DND-41 (cell line): ENCODE measurements at regions not wholly inside any gene's neighbourhood (a gene's known extent, or its start where the extent isn't known, plus 50 kb on each side); places are given as distances from the start of the nearest gene placed in this dataset.

Experiments
- ATAC-seq: fragments of 200-7000 bp; cut with Tn5 transposase; 3 replicates; pipeline ENCODE4 v1.9.1; 2021; ENCODE audit warnings: low read depth; ENCODE audit not compliant: insufficient read depth
- DNase-seq: peaks from one replicate; pipeline ENCODE4 v3.0.0-alpha.2; 2020
- H2AFZ ChIP-seq: 2 replicates; pipeline ENCODE4 v1.6.0; 2012; ENCODE audit warnings: low read depth, low read length
- H3K27ac ChIP-seq: 2 replicates; pipeline ENCODE4 v1.5.1; 2012; ENCODE audit warnings: low read length, inconsistent platforms
- H3K27me3 ChIP-seq: fragments of 200-600 bp; sonication (generic); 2 replicates; pipeline ENCODE4 v1.6.0; 2012; ENCODE audit warnings: low read length, mild to moderate bottlenecking, inconsistent platforms; ENCODE audit not compliant: insufficient read depth, poor library complexity
- H3K36me3 ChIP-seq: 2 replicates; pipeline ENCODE4 v1.5.1; 2012; ENCODE audit warnings: low read length, inconsistent platforms; ENCODE audit not compliant: insufficient read depth
- H3K4me1 ChIP-seq: 2 replicates; pipeline ENCODE4 v1.5.1; 2012; ENCODE audit warnings: mild to moderate bottlenecking, low read length; ENCODE audit not compliant: insufficient read depth
- H3K4me2 ChIP-seq: 2 replicates; pipeline ENCODE4 v1.6.0; 2012; ENCODE audit warnings: mild to moderate bottlenecking, moderate library complexity, low read length, inconsistent platforms; ENCODE audit not compliant: insufficient read depth
- H3K4me3 ChIP-seq, 2 experiments: fragments of 200-600 bp in 1 of 2; shearing (Covaris generic) in 1 of 2; 2 replicates each; pipeline ENCODE4 v1.5.1; 2012 to 2016; ENCODE audit warnings: inconsistent platforms in 2 of 2, low read length in 2 of 2, mild to moderate bottlenecking in 2 of 2, low read depth in 1 of 2, moderate library complexity in 1 of 2
- H3K79me2 ChIP-seq: 2 replicates; pipeline ENCODE4 v1.6.0; 2012; ENCODE audit warnings: low read length, inconsistent platforms; ENCODE audit not compliant: insufficient read depth
- H3K9ac ChIP-seq: 2 replicates; pipeline ENCODE4 v1.6.0; 2012; ENCODE audit warnings: low read depth, mild to moderate bottlenecking, inconsistent platforms, low read length, moderate library complexity
- H3K9me3 ChIP-seq: 2 replicates; pipeline ENCODE4 v1.5.1; 2012; ENCODE audit warnings: low read length, moderate library complexity, mild to moderate bottlenecking, inconsistent platforms; ENCODE audit not compliant: insufficient read depth, severe bottlenecking
- H4K20me1 ChIP-seq: 2 replicates; pipeline ENCODE4 v1.6.0; 2012; ENCODE audit warnings: low read length; ENCODE audit not compliant: insufficient read depth
- CTCF ChIP-seq: IDR thresholded peaks from 2 replicates; pipeline ENCODE4 v1.5.1; 2012; ENCODE audit warnings: borderline replicate concordance, low read length, moderate library complexity, mild to moderate bottlenecking; ENCODE audit not compliant: poor library complexity, severe bottlenecking; ENCODE audit errors: extremely low read depth
- EZH2 ChIP-seq: IDR thresholded peaks from 3 replicates; pipeline ENCODE4 v1.6.1; 2012; ENCODE audit warnings: borderline replicate concordance, low read depth, mild to moderate bottlenecking, moderate library complexity, low read length, inconsistent platforms; ENCODE audit not compliant: severe bottlenecking

DNA sequence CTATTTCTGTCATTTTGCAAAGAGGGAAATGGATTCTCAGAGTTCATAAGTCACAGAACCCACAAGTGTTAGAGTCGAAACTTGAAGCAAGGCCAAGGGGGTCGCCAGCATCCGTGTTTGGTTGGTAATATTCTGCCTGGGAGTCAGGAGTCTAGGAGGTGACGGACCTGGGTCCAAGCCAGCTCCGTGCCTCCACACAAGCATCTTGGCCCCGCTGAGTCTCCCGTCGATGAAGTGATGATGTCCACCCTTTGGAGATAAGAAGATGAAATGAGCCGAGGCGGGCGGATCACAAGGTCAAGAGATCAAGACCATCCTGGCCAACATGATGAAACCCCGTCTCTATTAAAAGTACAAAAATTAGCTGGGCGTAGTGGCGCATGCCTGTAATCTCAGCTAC, 53.2 kb upstream of the TNRC6C start:
- TF ChIP-seq CTCF (no peak), EZH2 (no peak)
- H3K4me1 ChIP-seq, result no peaks in the 10 kb centered on the region
- DNase-seq (no peak), ATAC-seq (no peak)
- H3K9me3 ChIP-seq, result no peaks in the 10 kb centered on the region
- H3K27ac ChIP-seq, result no peak overlapping the region
- no peaks in the 10 kb centered on the region for H4K20me1 ChIP-seq
- no peak overlapping the region for H3K9ac ChIP-seq
- H3K79me2 ChIP-seq, result no peaks in the 10 kb centered on the region
- no peaks in the 10 kb centered on the region for H3K27me3 ChIP-seq
- H2AFZ ChIP-seq, result no peak overlapping the region
- no peaks in the 10 kb centered on the region for H3K36me3 ChIP-seq
- no peak overlapping the region for H3K4me3 ChIP-seq
- no peak overlapping the region for H3K4me2 ChIP-seq

DNA sequence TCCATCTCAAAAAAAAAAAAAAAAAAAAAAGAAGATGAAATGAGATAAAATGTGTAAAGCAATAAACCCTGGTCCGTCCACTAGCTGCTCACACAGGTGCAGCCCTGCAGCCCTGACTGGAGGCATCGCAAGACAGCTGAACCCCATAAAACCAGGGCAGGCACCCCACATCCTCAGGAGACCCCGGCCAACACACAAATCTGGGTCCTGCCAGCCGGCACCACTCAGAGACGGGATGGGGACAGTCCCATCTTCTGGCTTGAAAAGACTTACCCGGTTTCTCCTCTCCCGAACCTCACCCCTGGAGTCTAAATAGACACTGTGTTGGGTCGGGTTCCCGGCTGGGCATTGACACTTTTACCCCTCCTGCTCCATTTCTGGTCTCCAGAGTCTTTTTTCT, 52.7 kb upstream of the TNRC6C start:
- no peaks in the 10 kb centered on the region for H3K79me2 ChIP-seq
- no peaks in the 10 kb centered on the region for H3K4me1 ChIP-seq
- H3K27ac ChIP-seq, result no peak overlapping the region
- no peak overlapping the region for H3K9ac ChIP-seq
- DNase-seq, result no peak
- no peaks in the 10 kb centered on the region for H3K9me3 ChIP-seq
- no peaks in the 10 kb centered on the region for H4K20me1 ChIP-seq
- H3K36me3 ChIP-seq, result no peaks in the 10 kb centered on the region
- H3K4me2 ChIP-seq, result no peak overlapping the region
- no peak for ATAC-seq
- TF ChIP-seq CTCF (no peak), EZH2 (no peak)
- H3K27me3 ChIP-seq, result no peaks in the 10 kb centered on the region
- no peak overlapping the region for H2AFZ ChIP-seq
- no peak overlapping the region for H3K4me3 ChIP-seq

DNA sequence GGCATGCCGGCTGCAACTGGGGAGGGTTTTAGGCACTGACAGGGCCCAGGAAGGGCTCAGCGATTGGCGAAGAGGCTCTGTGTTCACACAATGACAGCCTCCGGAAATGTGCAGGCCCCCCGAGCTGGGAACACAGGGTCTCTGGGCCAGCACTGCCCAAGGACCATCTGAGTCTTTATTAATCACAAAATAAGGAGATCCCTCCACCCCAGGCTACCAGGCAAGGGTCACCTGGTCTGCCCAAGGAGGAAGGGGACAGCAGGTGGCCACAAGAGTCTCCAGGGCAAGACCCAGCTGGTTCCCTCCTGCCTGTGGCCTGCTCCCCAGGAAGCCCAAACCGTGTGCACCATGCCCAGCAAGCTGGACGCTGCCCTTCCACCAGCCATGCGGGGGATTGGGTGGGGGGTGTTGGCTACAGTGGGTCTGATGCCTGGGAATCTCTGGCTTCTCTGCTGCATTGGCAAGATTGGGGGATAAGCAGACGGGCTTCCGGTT, 52.1 kb upstream of the TNRC6C start:
- Histone ChIP-seq H3K9me3 (no peaks in the 10 kb centered on the region), H3K4me1 (no peaks in the 10 kb centered on the region), H3K27ac (no peak overlapping the region), H3K9ac (no peak overlapping the region), H2AFZ (no peak overlapping the region), H3K27me3 (no peaks in the 10 kb centered on the region), H3K4me3 (no peak overlapping the region), H4K20me1 (no peaks in the 10 kb centered on the region), H3K36me3 (no peaks in the 10 kb centered on the region), H3K79me2 (no peaks in the 10 kb centered on the region), H3K4me2 (no peak overlapping the region)
- TF ChIP-seq EZH2 (no peak), CTCF (no peak)
- no peak for ATAC-seq
- no peak for DNase-seq
